ENCODE measurements at regions not wholly inside any gene's neighbourhood (a gene's known extent, or its start where the extent isn't known, plus 50 kb on each side); places are given as distances from the start of the nearest gene placed in this dataset.

GRCh38 chr6:1254326-1254725 is 57.6 kb upstream of the FOXQ1 start (continued):
- no peak for TF ChIP-seq FEZF1 (tag by site-specific recombination; IDR thresholded peaks at IDR 0.05)

- ChIA-PET POLR2A (no interaction called here), CTCF (no interaction called here)
- Histone ChIP-seq H3K9me3 (ENCODE audit: control insufficient read depth, insufficient read depth, low read depth, low read length) (no peaks in the 10 kb centered on the region), H3K27ac (ENCODE audit: extremely low read depth, low read depth, low read length) (no peak overlapping the region), H3K4me3 (ENCODE audit: low read depth, low read length) (no peak overlapping the region), H3K4me1 (ENCODE audit: control insufficient read depth, insufficient read depth, low read length) (peaks cover 8% of the 10 kb centered on the region), H3K36me3 (ENCODE audit: control insufficient read depth in 2 of 2, insufficient read depth in 1 of 2, low read length in 2 of 2) (no peaks in the 10 kb centered on the region)
- TF ChIP-seq ZNF292 (tag by site-specific recombination; IDR thresholded peaks at IDR 0.05; ENCODE audit: borderline replicate concordance, low read depth) (no peak), ZNF660 (tag by site-specific recombination; IDR thresholded peaks at IDR 0.05) (no peak), ZNF529 (tag by site-specific recombination; IDR thresholded peaks at IDR 0.05; ENCODE audit: insufficient replicate concordance) (no peak), ZNF701 (tag by site-specific recombination; IDR thresholded peaks at IDR 0.05) (no peak), ZNF837 (tag by site-specific recombination; IDR thresholded peaks at IDR 0.05) (no peak), ZNF324 (tag by site-specific recombination; IDR thresholded peaks at IDR 0.05) (no peak), ZNF692 (tag by site-specific recombination; IDR thresholded peaks at IDR 0.05) (no peak), SCRT1 (tag by site-specific recombination; IDR thresholded peaks at IDR 0.05; ENCODE audit: borderline replicate concordance) (no peak), HOXA7 (CRISPR knock-in tag; IDR thresholded peaks at IDR 0.05; ENCODE audit: borderline replicate concordance) (no peak), ZNF16 (tag by site-specific recombination; IDR thresholded peaks at IDR 0.05; ENCODE audit: low read depth) (no peak), ZNF114 (tag by site-specific recombination; IDR thresholded peaks at IDR 0.05) (no peak)
- TF ChIP-seq, protein P1, sequence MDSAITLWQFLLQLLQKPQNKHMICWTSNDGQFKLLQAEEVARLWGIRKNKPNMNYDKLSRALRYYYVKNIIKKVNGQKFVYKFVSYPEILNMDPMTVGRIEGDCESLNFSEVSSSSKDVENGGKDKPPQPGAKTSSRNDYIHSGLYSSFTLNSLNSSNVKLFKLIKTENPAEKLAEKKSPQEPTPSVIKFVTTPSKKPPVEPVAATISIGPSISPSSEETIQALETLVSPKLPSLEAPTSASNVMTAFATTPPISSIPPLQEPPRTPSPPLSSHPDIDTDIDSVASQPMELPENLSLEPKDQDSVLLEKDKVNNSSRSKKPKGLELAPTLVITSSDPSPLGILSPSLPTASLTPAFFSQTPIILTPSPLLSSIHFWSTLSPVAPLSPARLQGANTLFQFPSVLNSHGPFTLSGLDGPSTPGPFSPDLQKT (IDR thresholded peaks at IDR 0.05; ENCODE audit: borderline replicate concordance, low read depth, low read length): no peak
- TF ChIP-seq, protein P2, sequence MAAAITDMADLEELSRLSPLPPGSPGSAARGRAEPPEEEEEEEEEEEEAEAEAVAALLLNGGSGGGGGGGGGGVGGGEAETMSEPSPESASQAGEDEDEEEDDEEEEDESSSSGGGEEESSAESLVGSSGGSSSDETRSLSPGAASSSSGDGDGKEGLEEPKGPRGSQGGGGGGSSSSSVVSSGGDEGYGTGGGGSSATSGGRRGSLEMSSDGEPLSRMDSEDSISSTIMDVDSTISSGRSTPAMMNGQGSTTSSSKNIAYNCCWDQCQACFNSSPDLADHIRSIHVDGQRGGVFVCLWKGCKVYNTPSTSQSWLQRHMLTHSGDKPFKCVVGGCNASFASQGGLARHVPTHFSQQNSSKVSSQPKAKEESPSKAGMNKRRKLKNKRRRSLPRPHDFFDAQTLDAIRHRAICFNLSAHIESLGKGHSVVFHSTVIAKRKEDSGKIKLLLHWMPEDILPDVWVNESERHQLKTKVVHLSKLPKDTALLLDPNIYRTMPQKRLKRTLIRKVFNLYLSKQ (tag by site-specific recombination; IDR thresholded peaks at IDR 0.05; ENCODE audit: borderline replicate concordance): no peak
- TF ChIP-seq, protein P3, sequence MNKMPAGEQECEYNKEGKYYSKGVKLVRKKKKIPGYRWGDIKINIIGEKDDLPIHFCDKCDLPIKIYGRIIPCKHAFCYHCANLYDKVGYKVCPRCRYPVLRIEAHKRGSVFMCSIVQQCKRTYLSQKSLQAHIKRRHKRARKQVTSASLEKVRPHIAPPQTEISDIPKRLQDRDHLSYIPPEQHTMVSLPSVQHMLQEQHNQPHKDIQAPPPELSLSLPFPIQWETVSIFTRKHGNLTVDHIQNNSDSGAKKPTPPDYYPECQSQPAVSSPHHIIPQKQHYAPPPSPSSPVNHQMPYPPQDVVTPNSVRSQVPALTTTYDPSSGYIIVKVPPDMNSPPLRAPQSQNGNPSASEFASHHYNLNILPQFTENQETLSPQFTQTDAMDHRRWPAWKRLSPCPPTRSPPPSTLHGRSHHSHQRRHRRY (tag by site-specific recombination; IDR thresholded peaks at IDR 0.05): no peak
- TF ChIP-seq, protein P4, sequence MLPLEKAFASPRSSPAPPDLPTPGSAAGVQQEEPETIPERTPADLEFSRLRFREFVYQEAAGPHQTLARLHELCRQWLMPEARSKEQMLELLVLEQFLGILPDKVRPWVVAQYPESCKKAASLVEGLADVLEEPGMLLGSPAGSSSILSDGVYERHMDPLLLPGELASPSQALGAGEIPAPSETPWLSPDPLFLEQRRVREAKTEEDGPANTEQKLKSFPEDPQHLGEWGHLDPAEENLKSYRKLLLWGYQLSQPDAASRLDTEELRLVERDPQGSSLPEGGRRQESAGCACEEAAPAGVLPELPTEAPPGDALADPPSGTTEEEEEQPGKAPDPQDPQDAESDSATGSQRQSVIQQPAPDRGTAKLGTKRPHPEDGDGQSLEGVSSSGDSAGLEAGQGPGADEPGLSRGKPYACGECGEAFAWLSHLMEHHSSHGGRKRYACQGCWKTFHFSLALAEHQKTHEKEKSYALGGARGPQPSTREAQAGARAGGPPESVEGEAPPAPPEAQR (tag by site-specific recombination; IDR thresholded peaks at IDR 0.05): no peak
These were observed 58.1 kb upstream of the FOXQ1 start for GRCh38 chr6:1253816-1254215.
